ENCODE measurements at regions not wholly inside any gene's neighbourhood (a gene's known extent, or its start where the extent isn't known, plus 50 kb on each side); places are given as distances from the start of the nearest gene placed in this dataset.

DNA sequence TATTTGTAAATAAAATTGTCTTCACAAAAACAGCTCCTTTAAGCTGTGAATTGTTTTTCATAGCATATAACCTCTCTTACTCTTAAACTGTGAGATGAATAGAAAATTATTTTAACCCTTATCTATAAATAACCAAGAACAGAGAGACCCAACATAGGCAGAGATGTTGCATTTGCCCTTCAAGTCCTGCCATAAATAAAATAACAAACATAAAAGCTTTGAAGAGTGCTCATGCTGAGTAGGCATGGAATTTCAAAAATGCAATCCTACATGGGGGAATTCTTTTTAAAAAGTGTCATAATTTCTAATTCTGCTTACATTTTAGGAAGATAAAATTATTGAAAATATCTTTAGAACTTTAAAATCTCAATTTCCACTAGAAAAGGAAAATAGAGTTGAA lies 124.1 kb upstream of the FERD3L start:
- intact Hi-C loops (cut with DNase I) = no loop called here

DNA sequence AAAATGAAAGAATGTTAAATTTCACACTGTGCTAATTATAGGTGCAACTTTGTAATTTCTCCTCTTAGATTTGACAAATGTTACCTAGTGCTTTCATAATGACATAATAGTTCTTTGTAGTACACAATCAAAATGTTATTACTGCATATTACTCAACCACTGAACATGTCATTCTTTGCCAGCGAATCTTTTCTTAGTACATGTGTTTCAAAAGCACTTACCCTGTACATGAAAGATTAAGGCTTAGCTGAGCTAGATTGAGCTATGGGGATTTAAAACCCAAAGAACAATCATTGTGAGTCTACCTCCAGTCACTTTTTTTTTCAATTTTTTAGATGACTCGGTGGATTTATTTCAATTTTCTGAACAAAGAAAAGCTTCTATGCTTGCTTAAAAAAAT lies 123.5 kb upstream of the FERD3L start:
- no peak for DNase-seq (ENCODE audit: low spot score)
- intact Hi-C loops (cut with DNase I) = no loop called here

More for the DNA sequence above, 124.1 kb upstream of the FERD3L start:
- no peak for DNase-seq (ENCODE audit: low spot score)

DNA sequence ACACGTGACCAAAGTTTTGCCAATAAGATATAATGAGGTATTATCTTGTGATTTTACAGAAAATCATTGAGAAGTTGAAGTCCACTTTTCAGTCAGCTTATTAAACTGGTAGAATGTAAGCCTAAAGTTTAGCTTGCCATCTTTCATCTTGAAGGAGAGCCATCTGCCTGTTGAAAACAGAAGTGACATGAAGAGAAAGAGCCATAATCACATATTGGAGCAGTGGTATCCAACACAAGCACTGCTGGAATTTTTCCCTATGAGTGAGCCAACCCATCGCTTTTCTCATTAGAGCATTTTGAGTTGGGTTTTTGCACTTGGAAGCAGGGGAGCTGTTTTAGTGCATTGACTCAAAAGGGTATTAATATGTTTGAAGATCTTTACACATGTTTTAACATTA lies 117.6 kb upstream of the FERD3L start:
- intact Hi-C loops (cut with DNase I) = no loop called here

DNA sequence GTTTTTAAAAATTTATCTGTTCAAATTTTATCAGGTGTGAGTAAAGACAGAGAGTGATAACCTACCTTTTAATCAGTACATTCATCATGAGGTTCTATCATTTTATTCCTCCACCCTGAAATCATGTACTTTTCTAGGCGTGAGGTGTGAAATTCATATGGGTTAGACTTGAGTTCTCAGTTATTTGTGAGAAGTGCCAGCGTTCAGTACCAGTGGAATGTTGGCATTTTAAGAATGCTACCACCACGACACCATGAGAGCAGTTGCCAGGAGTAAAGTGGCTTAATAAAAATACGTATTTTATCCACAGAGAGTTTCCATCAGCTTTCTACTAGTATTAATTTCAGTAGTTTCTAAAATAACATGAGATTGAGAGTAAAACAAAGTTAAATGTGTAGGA lies 104.1 kb upstream of the FERD3L start:
- intact Hi-C loops (cut with DNase I) = no loop called here

More for the DNA sequence above, 117.6 kb upstream of the FERD3L start:
- no peak for DNase-seq (ENCODE audit: low spot score)

DNA sequence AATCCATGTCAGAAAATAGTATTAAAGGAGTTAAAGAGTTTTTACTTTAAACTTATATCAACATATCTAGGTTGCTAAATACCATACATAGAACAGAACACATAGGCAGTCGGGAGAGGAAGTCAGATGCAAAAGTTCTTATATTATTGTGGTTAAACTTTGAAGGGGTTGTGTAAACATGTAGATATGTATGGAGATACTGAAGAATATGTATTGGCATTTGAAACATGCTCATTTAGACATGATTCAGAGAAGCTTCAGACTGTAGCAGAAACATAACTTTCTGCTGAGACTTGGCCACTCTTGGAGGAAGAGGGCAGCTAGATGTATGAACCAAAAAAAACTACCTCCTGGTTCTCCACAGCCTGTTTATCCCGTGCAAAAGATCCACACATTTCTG lies 103.5 kb upstream of the FERD3L start:
- no peak for DNase-seq (ENCODE audit: low spot score)
- intact Hi-C loops (cut with DNase I) = no loop called here

More for the DNA sequence above, 104.1 kb upstream of the FERD3L start:
- no peak for DNase-seq (ENCODE audit: low spot score)

DNA sequence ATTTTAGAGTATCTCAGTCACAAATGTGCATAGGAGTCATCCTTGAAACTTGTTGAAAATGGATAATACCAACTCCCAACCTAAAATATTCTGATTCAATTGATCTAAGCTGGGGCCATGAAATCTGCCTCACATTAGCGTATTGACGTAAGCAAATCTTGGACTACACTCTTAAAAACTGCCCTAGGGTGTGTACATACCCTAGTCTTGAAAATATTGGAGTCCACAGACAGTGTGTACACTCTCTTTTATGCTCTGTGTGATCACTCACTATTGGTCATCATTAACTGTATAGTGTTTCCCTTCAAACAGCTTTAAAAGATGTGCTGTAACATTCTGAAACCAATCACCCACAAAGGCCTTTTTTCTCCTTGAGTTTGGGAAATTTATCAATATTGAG lies 102.9 kb upstream of the FERD3L start:
- intact Hi-C loops (cut with DNase I) = no loop called here
- DNase-seq (ENCODE audit: low spot score) = no peak

DNA sequence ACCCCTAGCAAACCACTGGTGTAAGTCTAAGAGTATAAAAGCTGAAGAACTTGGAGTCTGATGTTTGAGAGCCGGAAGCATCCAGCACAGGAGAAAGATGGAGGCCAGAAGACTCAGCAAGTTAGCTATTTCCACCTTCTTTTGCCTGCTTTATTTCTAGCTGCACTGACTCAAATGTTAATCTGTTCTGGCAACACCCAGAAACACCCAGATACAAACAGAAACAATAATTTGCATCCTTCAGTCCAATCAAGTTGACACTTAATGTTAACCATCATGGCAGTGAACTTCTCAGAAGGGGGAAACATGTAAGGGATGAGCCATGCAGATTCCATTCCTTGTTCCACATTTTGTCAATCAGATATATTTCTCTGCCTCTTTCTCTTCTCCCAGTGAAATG lies 101.8 kb upstream of the FERD3L start:
- intact Hi-C loops (cut with DNase I) = no loop called here
- no peak for DNase-seq (ENCODE audit: low spot score)

DNA sequence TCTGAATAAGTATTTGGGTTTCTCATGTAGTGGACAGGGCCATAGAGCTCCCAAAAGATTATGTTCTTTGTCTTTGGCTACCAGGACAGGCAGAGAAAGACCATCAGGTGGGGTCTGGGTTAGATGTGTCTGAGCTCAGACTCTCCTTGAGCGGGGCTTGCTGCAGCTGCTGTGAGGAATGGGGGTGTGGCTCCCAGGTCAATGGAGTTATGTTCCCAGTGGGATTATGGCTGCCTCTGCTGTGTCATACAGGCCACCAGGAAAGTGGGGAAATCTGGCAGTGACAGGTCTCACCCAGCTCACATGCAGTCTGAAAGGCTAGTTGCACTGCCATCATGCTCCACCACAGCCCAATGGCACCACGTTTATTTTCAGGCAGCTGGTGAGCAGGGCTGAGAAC lies 97.0 kb upstream of the FERD3L start:
- intact Hi-C loops (cut with DNase I) = no loop called here
- no peak for DNase-seq (ENCODE audit: low spot score)

DNA sequence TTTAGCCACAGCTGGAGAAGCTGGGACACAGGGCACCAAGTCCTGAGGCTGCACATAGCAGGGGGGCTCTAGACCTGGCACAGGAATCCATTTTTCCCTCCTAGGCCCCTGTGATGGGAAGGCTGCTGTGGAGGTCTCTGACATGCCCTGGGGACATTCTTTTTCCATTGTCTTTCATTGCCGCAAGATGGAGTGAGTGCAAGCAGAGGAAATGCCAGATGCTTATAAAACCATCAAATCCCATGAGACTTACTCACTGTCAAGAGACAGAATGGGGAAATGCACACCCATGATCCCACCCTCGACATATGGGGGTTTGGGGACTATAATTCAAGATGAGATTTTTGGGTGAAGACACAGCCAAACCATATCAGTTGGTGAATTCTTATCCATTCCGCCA lies 94.7 kb upstream of the FERD3L start:
- intact Hi-C loops (cut with DNase I) = loop anchor here in 1 of 2 donors (5.0 kb wide), 1 partner anchor 1258 kb away; no protein-coding TSS in a partner anchor
- no peak for DNase-seq (ENCODE audit: low spot score)

DNA sequence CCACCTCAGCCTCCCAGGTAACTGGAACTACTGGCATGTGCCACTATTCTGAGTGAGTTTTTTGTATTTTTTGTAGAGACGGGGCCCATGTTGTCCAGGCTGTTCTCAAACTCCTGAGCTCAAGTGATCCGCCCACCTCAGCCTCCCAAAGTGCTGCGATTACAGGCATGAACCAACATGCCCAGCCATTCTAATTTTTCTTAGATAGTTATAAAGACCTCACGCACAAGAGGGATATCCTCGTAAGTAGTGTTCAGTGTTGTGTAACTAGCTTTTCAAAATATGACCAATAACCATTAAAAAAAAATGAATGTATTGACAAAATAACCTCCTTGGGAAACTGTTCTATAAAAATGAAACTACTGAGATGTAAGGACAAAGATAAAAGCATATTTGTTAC lies 90.5 kb upstream of the FERD3L start:
- intact Hi-C loops (cut with DNase I) = loop anchor here in 1 of 2 donors (5.0 kb wide), 1 partner anchor 1253 kb away; no protein-coding TSS in a partner anchor
- no peak for DNase-seq (ENCODE audit: low spot score)

DNA sequence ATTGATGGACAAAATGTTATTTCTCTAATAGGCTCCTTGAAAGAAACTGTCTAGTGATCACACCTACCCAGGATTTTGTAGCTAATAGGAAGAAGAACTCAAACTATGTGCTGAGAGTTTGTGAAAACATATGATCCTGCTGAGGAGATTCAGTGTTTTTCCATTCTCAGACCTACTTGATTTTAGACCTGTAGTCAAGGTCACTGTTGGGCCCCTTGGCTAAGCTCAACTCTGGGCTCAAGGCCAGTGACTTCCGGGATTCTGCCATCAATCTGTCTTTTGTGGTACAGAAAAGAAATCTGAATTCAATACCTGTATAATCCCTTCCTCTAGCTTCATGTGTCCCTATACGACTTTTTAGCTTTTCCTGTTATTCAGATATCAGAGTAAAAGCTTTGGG lies 79.7 kb upstream of the FERD3L start:
- no peak for DNase-seq (ENCODE audit: low spot score)
- intact Hi-C loops (cut with DNase I) = no loop called here

DNA sequence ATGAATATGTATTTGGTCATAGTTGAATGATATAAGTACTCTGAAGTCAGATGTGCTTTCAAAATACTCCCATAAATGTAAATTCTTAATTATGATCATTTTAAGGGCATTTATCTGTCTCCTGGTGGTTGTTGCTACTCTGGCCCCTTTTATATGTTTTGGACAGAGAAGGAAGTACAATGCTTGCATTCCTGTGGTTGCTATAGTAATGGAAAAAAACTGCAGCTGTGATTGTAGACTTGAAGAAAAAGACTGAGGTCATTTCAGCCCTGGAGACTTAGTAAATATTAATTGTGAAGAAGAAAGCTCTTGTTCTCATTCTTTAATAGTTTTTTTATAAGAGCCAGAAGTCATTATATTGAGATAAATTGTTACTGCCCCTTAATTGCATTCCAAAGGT lies 70.2 kb upstream of the FERD3L start:
- intact Hi-C loops (cut with DNase I) = no loop called here
- no peak for DNase-seq (ENCODE audit: low spot score)

DNA sequence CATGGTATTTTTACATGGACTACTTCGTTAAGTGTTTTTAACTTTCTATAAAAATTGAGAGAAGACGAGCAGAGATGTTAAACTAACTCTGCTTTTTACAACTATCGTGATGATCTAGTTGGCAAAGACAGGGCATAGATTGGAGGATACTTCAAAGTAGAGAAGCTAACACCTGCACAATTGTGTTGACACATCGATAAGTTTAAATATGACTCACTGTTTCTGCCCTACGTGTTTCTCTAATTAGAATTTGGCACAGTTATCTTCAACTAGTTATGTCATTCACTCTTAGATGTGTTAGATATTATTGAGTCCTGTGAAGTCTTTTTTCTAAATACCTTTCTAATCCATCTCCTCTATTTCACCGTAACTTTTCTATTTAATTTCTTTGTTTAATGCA lies 68.5 kb upstream of the FERD3L start:
- intact Hi-C loops (cut with DNase I) = no loop called here
- no peak for DNase-seq (ENCODE audit: low spot score)

DNA sequence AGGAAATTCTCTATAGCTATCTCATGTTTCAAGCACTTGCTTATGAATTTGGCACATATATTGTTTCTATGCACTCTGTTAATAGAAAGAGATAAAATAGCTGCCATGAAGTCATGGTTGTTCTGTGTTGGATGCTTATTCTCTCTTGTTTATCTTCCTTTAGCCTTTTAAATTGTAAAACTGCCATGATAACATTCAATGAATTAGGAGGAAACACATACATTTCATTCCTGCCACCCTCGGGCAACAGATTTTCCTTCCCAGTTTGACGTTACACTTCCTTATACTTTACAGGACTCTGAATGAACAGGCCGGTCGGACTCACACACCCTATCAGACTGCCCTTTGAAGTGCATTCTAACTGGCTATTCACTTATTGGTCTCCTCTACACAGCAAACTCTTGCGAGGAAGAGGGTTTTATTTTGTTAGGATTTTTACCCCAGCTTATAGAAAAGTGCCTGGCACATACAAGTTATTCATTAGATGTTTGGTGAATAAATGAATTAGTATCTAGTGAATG lies 65.7 kb upstream of the FERD3L start:
- no peak for DNase-seq (ENCODE audit: low spot score)
- intact Hi-C loops (cut with DNase I) = no loop called here

DNA sequence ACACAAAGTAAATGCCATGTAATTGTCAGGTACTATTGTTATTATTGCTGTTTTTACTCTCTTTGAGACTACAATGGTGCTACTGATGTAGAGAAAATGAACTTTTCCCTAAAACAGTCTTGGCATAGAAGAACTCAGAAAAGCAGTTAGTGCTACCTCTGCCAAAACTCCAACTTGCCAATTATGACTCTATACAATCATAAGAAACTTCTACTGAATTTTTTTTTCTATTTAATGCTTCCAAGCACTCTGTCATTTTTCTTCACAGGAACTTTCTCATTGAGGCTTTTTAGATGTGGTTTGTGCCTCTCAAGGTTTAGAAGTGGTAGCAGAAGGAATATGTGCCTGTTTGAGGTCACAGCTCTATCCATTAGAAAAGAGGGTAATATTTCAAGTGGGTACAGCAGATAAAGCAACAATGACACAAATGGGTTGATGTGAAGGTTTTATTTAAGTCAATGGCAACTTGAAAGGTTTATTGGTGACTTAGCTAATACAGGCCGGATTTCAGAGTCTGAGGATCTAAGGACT lies 64.0 kb upstream of the FERD3L start:
- DNase-seq (ENCODE audit: low spot score) = no peak
- intact Hi-C loops (cut with DNase I) = no loop called here

DNA sequence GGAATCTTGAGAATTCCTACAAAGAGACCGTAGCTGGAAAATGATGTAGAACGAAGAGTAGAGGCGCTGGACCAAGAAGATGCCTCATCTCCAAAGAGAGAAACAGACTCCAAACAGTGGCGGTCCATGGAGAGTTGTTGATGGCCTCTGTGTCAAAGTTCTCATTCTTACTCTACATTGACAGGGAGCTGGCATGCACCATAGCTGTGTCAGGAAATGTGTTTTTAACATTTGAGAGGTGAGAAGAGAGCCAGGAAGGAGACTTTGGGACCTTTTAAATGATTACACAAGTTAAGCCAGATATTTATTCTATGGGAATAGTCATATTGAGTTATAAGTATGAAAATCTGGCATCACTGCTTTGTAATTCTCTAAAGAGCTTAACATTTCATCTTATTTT lies 61.5 kb upstream of the FERD3L start:
- DNase-seq (ENCODE audit: low spot score) = no peak
- intact Hi-C loops (cut with DNase I) = no loop called here

DNA sequence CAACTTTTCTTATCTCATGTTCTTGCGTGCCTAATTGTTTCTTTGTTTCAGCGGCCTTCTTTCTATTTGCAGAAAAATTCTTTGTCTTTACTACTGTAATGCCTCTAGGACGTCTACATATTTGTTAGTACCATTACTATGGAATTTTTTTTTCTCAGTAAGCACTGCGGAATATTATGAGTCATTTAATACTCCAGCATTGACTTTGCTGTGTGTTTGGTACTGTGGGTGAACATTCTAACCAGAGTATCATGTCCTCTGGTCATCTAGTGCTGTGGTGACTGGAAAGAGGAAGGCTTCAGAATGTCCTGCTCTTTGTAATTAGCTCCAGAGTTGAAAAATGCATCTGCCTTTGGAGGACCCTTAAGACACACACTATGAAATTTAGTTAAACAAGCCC lies 58.5 kb upstream of the FERD3L start:
- intact Hi-C loops (cut with DNase I) = no loop called here
- no peak for DNase-seq (ENCODE audit: low spot score)

DNA sequence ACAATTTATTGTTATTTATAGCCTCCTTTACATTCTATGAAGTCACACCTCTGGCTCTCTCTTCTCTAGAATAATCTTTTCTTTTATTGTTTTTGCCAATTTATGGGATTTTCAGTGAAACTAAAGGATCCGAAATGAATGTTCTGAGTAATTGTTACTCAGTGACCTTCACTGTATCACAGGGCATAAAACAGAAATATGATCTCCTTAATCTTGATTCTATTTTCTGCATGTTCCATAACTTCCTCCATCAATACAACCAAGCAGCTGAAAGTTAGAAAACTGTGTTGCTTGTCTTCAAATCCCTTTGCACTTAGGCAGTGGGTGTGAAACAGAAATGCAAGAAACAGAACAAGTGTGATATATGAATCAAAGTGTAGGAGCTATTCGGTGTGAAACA lies 57.4 kb upstream of the FERD3L start:
- DNase-seq (ENCODE audit: low spot score) = no peak
- intact Hi-C loops (cut with DNase I) = no loop called here

All from posterior vena cava (tissue), 2 donors.